GM12878 (cell line): ENCODE measurements at regions not wholly inside any gene's neighbourhood (a gene's known extent, or its start where the extent isn't known, plus 50 kb on each side); places are given as distances from the start of the nearest gene placed in this dataset.

Experiments
- JUNB ChIP-seq: IDR thresholded peaks from 2 replicates; pipeline ENCODE4 v1.6.1; 2016; ENCODE audit warnings: antibody characterized with exemption, mild to moderate bottlenecking
- POLR2A ChIP-seq: IDR thresholded peaks from 2 replicates; pipeline ENCODE4 v1.6.1; 2011; ENCODE audit warnings: low read depth, mild to moderate bottlenecking, low read length
- POLR2AphosphoS5 ChIP-seq: IDR thresholded peaks from 2 replicates; pipeline ENCODE4 v1.6.1; 2011; ENCODE audit warnings: mild to moderate bottlenecking, low read length, inconsistent platforms
- RFX5 ChIP-seq: IDR thresholded peaks from 2 replicates; pipeline ENCODE4 v1.6.1; 2011; ENCODE audit warnings: low read depth, low read length, improper control_type of control experiment
- TF ChIP-seq, protein P1 (sequence below), 3 experiments: IDR thresholded peaks in 2 of 3; conservative IDR thresholded peaks in 1 of 3; 2 replicates each; pipeline ENCODE4 v1.5.1; 2011; ENCODE audit warnings: low read depth in 3 of 3, low read length in 3 of 3, mild to moderate bottlenecking in 3 of 3, control low read depth in 2 of 3, moderate library complexity in 2 of 3, inconsistent platforms in 1 of 3, mixed read lengths in 1 of 3; ENCODE audit not compliant: control insufficient read depth in 2 of 3, insufficient read depth in 1 of 3; ENCODE audit errors: extremely low read depth in 1 of 3

DNA sequence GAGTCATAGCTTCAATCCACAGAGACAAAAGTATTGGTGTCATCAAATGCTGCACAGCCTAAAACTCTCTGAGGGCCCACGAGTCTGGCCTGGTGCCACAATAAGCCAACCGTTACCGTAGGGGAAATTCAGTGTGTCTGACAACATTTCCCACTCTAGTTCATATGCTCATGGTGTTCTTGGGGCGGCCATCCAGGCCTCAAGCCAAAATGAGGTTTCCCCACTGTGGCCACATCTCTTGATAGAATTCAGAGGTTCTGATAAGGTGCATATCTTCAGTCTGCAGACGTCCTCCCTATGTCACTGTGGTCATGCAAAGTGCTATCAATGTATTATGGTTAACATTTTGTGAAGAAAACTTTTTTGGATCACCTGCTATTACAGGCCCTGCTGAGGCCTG, 627.7 kb downstream of the QKI start:
- TF ChIP-seq, protein P1, sequence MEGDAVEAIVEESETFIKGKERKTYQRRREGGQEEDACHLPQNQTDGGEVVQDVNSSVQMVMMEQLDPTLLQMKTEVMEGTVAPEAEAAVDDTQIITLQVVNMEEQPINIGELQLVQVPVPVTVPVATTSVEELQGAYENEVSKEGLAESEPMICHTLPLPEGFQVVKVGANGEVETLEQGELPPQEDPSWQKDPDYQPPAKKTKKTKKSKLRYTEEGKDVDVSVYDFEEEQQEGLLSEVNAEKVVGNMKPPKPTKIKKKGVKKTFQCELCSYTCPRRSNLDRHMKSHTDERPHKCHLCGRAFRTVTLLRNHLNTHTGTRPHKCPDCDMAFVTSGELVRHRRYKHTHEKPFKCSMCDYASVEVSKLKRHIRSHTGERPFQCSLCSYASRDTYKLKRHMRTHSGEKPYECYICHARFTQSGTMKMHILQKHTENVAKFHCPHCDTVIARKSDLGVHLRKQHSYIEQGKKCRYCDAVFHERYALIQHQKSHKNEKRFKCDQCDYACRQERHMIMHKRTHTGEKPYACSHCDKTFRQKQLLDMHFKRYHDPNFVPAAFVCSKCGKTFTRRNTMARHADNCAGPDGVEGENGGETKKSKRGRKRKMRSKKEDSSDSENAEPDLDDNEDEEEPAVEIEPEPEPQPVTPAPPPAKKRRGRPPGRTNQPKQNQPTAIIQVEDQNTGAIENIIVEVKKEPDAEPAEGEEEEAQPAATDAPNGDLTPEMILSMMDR (IDR thresholded peaks at IDR 0.05 in 2 of 3, conservative IDR thresholded peaks at IDR 0.05 in 1 of 3; ENCODE audit: control insufficient read depth in 2 of 3, extremely low read depth in 1 of 3, insufficient read depth in 1 of 3, low read depth in 3 of 3, low read length in 3 of 3): no peak
- no peak for TF ChIP-seq JUNB
- no peak for TF ChIP-seq RFX5
- TF ChIP-seq POLR2A: no peak
- TF ChIP-seq POLR2AphosphoS5: no peak
